Stimulated activated CD8-positive, alpha-beta memory T cell treated with anti-CD3 and anti-CD28 coated beads, Interleukin-2, amount 100 ng/mL, for 48 hours (primary cell): ENCODE measurements at regions not wholly inside any gene's neighbourhood (a gene's known extent, or its start where the extent isn't known, plus 50 kb on each side); places are given as distances from the start of the nearest gene placed in this dataset.
A peak's percentile ranks its signal among the peaks of the same experiment; 100 is the strongest.

ENCODE experiments used
- DNase-seq, 2 donors: peaks; one replicate each; pipeline ENCODE4 v3.0.0-alpha.2; 2020; ENCODE audit warnings: low read depth in 2 of 2

- no peak for DNase-seq
Observed at GRCh38 chr19:27792576-27793127, 1420.3 kb downstream of the UQCRFS1 start.

GRCh38 chr19:27780367-27781075 lies 1432.4 kb downstream of the UQCRFS1 start:
- no peak for DNase-seq

GRCh38 chr19:27779954-27780353 lies 1433.0 kb downstream of the UQCRFS1 start:
- no peak for DNase-seq

- no peak for DNase-seq
Observed at GRCh38 chr19:27777726-27778125, 1435.2 kb downstream of the UQCRFS1 start.

- no peak for DNase-seq
Observed at GRCh38 chr19:27777242-27777641, 1435.7 kb downstream of the UQCRFS1 start.

GRCh38 chr19:27776524-27776923 lies 1436.4 kb downstream of the UQCRFS1 start:
- DNase-seq = no peak

- no peak for DNase-seq
Observed at GRCh38 chr19:27776020-27776419, 1436.9 kb downstream of the UQCRFS1 start.

GRCh38 chr19:27775395-27775794 lies 1437.6 kb downstream of the UQCRFS1 start:
- no peak for DNase-seq

- peak in 1 of 2 donors; percentile 17 for DNase-seq
Observed at GRCh38 chr19:27774827-27775226, 1438.1 kb downstream of the UQCRFS1 start.

GRCh38 chr19:27774337-27774736 lies 1438.6 kb downstream of the UQCRFS1 start:
- DNase-seq = peak in 1 of 2 donors; percentile 2

GRCh38 chr19:27773318-27774094 lies 1439.4 kb downstream of the UQCRFS1 start:
- DNase-seq = no peak

- DNase-seq = no peak
Observed at GRCh38 chr19:27772059-27772458, 1440.9 kb downstream of the UQCRFS1 start.

GRCh38 chr19:27770095-27770494 lies 1442.9 kb downstream of the UQCRFS1 start:
- DNase-seq = no peak

GRCh38 chr19:27767234-27767633 lies 1445.7 kb downstream of the UQCRFS1 start:
- no peak for DNase-seq

- DNase-seq = no peak
Observed at GRCh38 chr19:27765912-27766725, 1446.8 kb downstream of the UQCRFS1 start.

- DNase-seq = no peak
Observed at GRCh38 chr19:27765397-27765796, 1447.6 kb downstream of the UQCRFS1 start.

- no peak for DNase-seq
Observed at GRCh38 chr19:27764186-27764804, 1448.7 kb downstream of the UQCRFS1 start.

- DNase-seq = no peak
Observed at GRCh38 chr19:27762933-27763332, 1450.0 kb downstream of the UQCRFS1 start.

GRCh38 chr19:27759896-27760295 lies 1453.1 kb downstream of the UQCRFS1 start:
- no peak for DNase-seq

GRCh38 chr19:27758626-27759505 lies 1454.1 kb downstream of the UQCRFS1 start:
- DNase-seq = no peak

GRCh38 chr19:27754700-27755099 lies 1458.3 kb downstream of the UQCRFS1 start:
- no peak for DNase-seq
